Heart left ventricle (tissue), 13 donors: ENCODE measurements at regions not wholly inside any gene's neighbourhood (a gene's known extent, or its start where the extent isn't known, plus 50 kb on each side); places are given as distances from the start of the nearest gene placed in this dataset.
"Not testable (repeated sequence)": the region's sequence is repeated elsewhere in the genome, so short reads cannot be mapped to it uniquely, and the experiment has no call there.

Source experiments
- CTCF ChIP-seq, 12 donors: fragments of 200-600 bp; sonication (generic) in 4 of 12; IDR thresholded peaks; one replicate each; pipeline versions ENCODE4 v1.5.0 to v1.8.0; 2018 to 2022; ENCODE audit warnings: antibody characterized with exemption in 12 of 12, mild to moderate bottlenecking in 5 of 12
- POLR2A ChIP-seq, 2 donors: fragments of 450-650 bp; IDR thresholded peaks; one replicate each; pipeline ENCODE4 v1.6.1; 2017; ENCODE audit warnings: antibody characterized with exemption in 2 of 2, mild to moderate bottlenecking in 2 of 2, moderate library complexity in 2 of 2
- donor health status: ischemic (EF 13 %, LVEDD 7.1; RV severe dilation, severe dysfunction).
- donor health status: DM: no; HTN: yes; CAD: no.
- donor health status: DM: no; HTN: no; CAD: no.
- donor health status: ischemic (EF 25% LVEDD 6.9; RV normal size, moderate dysfunction).
- donor health status: ischemic (EF 25% LVEDD 5.7; RV mildly dilated, moderate dysfunction).
- donor health status: ischemic (EF 35%, LVEDD 5.7; RV mildly dilated, moderate dysfunction).
- donor health status: nonischemic (EF 11% LVEDD 7.7; RV severe dilation, severe dysfunction).
- donor health status: DM: yes; HTN: yes; CAD: no.
- donor health status: PGD.
- donor health status: ischemic (EF 29% LVEDD 5.4; RV normal size, mild dysfunction).
- donor health status: nonischemic (EF 23%, LVEDD 6.1; RV moderate dilation, normal function).

- TF ChIP-seq CTCF, POLR2A (IDR thresholded peaks at IDR 0.05): not testable (repeated sequence)
Measured at GRCh38 chr2:53507070-53507469, 260.5 kb upstream of the CHAC2 start.
